H9 (cell line): ENCODE measurements at regions not wholly inside any gene's neighbourhood (a gene's known extent, or its start where the extent isn't known, plus 50 kb on each side); places are given as distances from the start of the nearest gene placed in this dataset.

ENCODE experiments used
- DNase-seq: peaks from one replicate; pipeline ENCODE4 v3.0.0-alpha.2; 2017
- H2AFZ ChIP-seq: one replicate; pipeline ENCODE4 v1.6.1; 2013; ENCODE audit warnings: mild to moderate bottlenecking, low read length, control low read depth, moderate library complexity
- H2AK5ac ChIP-seq: 2 replicates; pipeline ENCODE4 v1.6.1; 2013; ENCODE audit warnings: low read length, control low read depth, mixed read lengths; ENCODE audit not compliant: insufficient read length
- H2BK120ac ChIP-seq: one replicate; pipeline ENCODE4 v1.6.1; 2013; ENCODE audit warnings: low read depth, mild to moderate bottlenecking, low read length, control low read depth, inconsistent platforms; ENCODE audit not compliant: poor library complexity, severe bottlenecking
- H2BK12ac ChIP-seq: 2 replicates; pipeline ENCODE4 v1.6.1; 2013; ENCODE audit warnings: low read length, control low read depth, mixed read lengths, low read depth; ENCODE audit not compliant: insufficient read length
- H2BK15ac ChIP-seq: 2 replicates; pipeline ENCODE4 v1.6.1; 2013; ENCODE audit warnings: low read depth, low read length, control low read depth
- H2BK20ac ChIP-seq: one replicate; pipeline ENCODE4 v1.6.1; 2013; ENCODE audit warnings: low read depth, mild to moderate bottlenecking, low read length, control low read depth, inconsistent platforms; ENCODE audit not compliant: poor library complexity, severe bottlenecking
- H2BK5ac ChIP-seq: 2 replicates; pipeline ENCODE4 v1.6.1; 2013; ENCODE audit warnings: low read length, control low read depth, mixed read lengths; ENCODE audit not compliant: insufficient read length
- H3K14ac ChIP-seq: 2 replicates; pipeline ENCODE4 v1.6.1; 2013; ENCODE audit warnings: low read length, control low read depth; ENCODE audit not compliant: insufficient read depth
- H3K18ac ChIP-seq: 2 replicates; pipeline ENCODE4 v1.6.1; 2013; ENCODE audit warnings: low read depth, mild to moderate bottlenecking, mixed read lengths, low read length, control low read depth; ENCODE audit not compliant: insufficient read length
- H3K23ac ChIP-seq: 2 replicates; pipeline ENCODE4 v1.6.1; 2013; ENCODE audit warnings: low read length, control low read depth, mixed read lengths, low read depth; ENCODE audit not compliant: insufficient read length
- H3K23me2 ChIP-seq: 2 replicates; pipeline ENCODE4 v1.6.1; 2013; ENCODE audit warnings: low read depth, mild to moderate bottlenecking, mixed read lengths, low read length, control low read depth; ENCODE audit not compliant: insufficient read length, poor library complexity, severe bottlenecking
- H3K27ac ChIP-seq: 2 replicates; pipeline ENCODE4 v1.5.1; 2013; ENCODE audit warnings: low read length, control low read depth, mixed read lengths, low read depth; ENCODE audit not compliant: insufficient read length
- H3K27me3 ChIP-seq: 2 replicates; pipeline ENCODE4 v1.6.1; 2013; ENCODE audit warnings: low read length, control low read depth, inconsistent platforms; ENCODE audit not compliant: insufficient read depth
- H3K4ac ChIP-seq: 2 replicates; pipeline ENCODE4 v1.6.1; 2013; ENCODE audit warnings: low read depth, mild to moderate bottlenecking, control low read depth, inconsistent platforms, low read length, moderate library complexity
- H3K4me1 ChIP-seq: 2 replicates; pipeline ENCODE4 v1.6.1; 2013; ENCODE audit warnings: low read length, control low read depth, inconsistent platforms; ENCODE audit not compliant: insufficient read depth
- H3K4me2 ChIP-seq: 2 replicates; pipeline ENCODE4 v1.6.1; 2013; ENCODE audit warnings: low read length, control low read depth, mixed read lengths; ENCODE audit not compliant: insufficient read length, insufficient read depth
- H3K56ac ChIP-seq: 2 replicates; pipeline ENCODE4 v1.6.1; 2013; ENCODE audit warnings: low read depth, mild to moderate bottlenecking, mixed read lengths, low read length, control low read depth; ENCODE audit not compliant: insufficient read length
- H3K79me1 ChIP-seq: 2 replicates; pipeline ENCODE4 v1.6.1; 2013; ENCODE audit warnings: low read depth, mild to moderate bottlenecking, moderate library complexity, low read length, control low read depth, inconsistent platforms; ENCODE audit not compliant: insufficient read depth, poor library complexity, severe bottlenecking
- H3K79me2 ChIP-seq: 2 replicates; pipeline ENCODE4 v1.6.1; 2013; ENCODE audit warnings: low read length, control low read depth, inconsistent platforms; ENCODE audit not compliant: insufficient read depth
- H3K9ac ChIP-seq: 2 replicates; pipeline ENCODE4 v1.6.1; 2013; ENCODE audit warnings: low read length, control low read depth, mixed read lengths; ENCODE audit not compliant: insufficient read length; ENCODE audit errors: extremely low read depth
- H3K9me3 ChIP-seq: one replicate; pipeline ENCODE4 v1.6.1; 2013; ENCODE audit warnings: low read depth, low read length, inconsistent platforms; ENCODE audit not compliant: control insufficient read depth
- H3T11ph ChIP-seq: one replicate; pipeline ENCODE4 v1.6.1; 2013; ENCODE audit warnings: mild to moderate bottlenecking, low read length, control low read depth, inconsistent platforms
- H4K20me1 ChIP-seq: one replicate; pipeline ENCODE4 v1.6.1; 2013; ENCODE audit not compliant: control insufficient read depth, insufficient read length, insufficient read depth
- H4K5ac ChIP-seq: 2 replicates; pipeline ENCODE4 v1.6.1; 2013; ENCODE audit warnings: low read depth, mild to moderate bottlenecking, mixed read lengths, low read length, control low read depth; ENCODE audit not compliant: insufficient read length
- H4K8ac ChIP-seq: replicated peaks from 2 replicates; pipeline ENCODE4 v1.6.1; 2013; ENCODE audit warnings: low read length, control low read depth, mixed read lengths, low read depth; ENCODE audit not compliant: insufficient read length
- H4K91ac ChIP-seq: 2 replicates; pipeline ENCODE4 v1.6.1; 2013; ENCODE audit warnings: low read depth, mild to moderate bottlenecking, moderate library complexity, mixed read lengths, low read length, control low read depth; ENCODE audit not compliant: insufficient read length
- H3K27ac Mint-ChIP-seq, 3 experiments: 2 replicates in 2 of 3; 3 replicates in 1 of 3; pipeline ENCODE4 v1.8.0; 2020 to 2021; ENCODE audit warnings: mixed read lengths in 3 of 3, mild to moderate bottlenecking in 1 of 3, moderate library complexity in 1 of 3
- H3K27me3 Mint-ChIP-seq: 2 replicates; pipeline ENCODE4 v1.8.0; 2021; ENCODE audit warnings: low read depth, mild to moderate bottlenecking, moderate library complexity, mixed read lengths
- H3K36me3 Mint-ChIP-seq, 3 experiments: 2 replicates in 2 of 3; 3 replicates in 1 of 3; pipeline ENCODE4 v1.8.0; 2020 to 2021; ENCODE audit warnings: low read depth in 3 of 3, mixed read lengths in 3 of 3; ENCODE audit not compliant: insufficient read depth in 1 of 3
- H3K4me1 Mint-ChIP-seq, 2 experiments: 2 replicates each; pipeline ENCODE4 v1.8.0; 2020; ENCODE audit warnings: mixed read lengths in 2 of 2
- H3K4me3 Mint-ChIP-seq, 2 experiments: 2 replicates in 1 of 2; 3 replicates in 1 of 2; pipeline ENCODE4 v1.8.0; 2020 to 2021; ENCODE audit warnings: mild to moderate bottlenecking in 2 of 2, mixed read lengths in 2 of 2, moderate library complexity in 1 of 2
- H3K9me3 Mint-ChIP-seq, 2 experiments: 2 replicates in 1 of 2; 3 replicates in 1 of 2; pipeline ENCODE4 v1.8.0; 2020; ENCODE audit warnings: mild to moderate bottlenecking in 2 of 2, mixed read lengths in 2 of 2, moderate library complexity in 1 of 2
- WGBS: extraction: QIAGEN DNeasy Blood & Tissue Kit; methylation state at CpG from one replicate; pipeline ENCODE4 v1.1.7; 2013; ENCODE audit warnings: missing lambda C conversion rate, low lambda C conversion rate, mixed read lengths; ENCODE audit not compliant: insufficient read length; ENCODE audit errors: extremely low coverage; 5-methylcytosine and 5-hydroxymethylcytosine counted together
- TF ChIP-seq, protein P1 (sequence below): fragments of 200-600 bp; sonication (generic); conservative IDR thresholded peaks from 3 replicates; pipeline ENCODE4 v1.8.0; 2021; ENCODE audit warnings: antibody characterized with exemption, mild to moderate bottlenecking

DNA sequence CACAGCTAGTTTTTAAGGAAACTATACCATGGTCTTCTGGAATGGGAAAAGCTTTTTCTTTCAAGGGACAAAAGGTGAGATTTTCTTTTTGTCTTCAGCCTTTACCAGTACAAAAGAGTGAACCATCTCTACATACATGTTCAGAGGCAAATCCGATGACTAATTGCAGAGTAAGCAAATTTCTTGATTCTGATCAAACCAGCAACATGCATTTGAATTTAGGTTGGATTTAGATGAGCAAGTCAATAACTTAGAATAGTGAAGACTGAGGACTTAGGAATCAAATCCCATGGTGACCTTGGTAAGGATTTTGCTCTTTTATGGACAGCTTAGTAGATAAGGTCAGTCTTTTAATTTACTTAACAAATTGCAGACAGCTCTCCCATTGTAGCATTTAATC is 65.9 kb upstream of the BLID start:
- Histone ChIP-seq H3K23me2 (no peaks in the 10 kb centered on the region), H3K56ac (no peak overlapping the region), H2AFZ (no peak overlapping the region), H4K8ac (no peak overlapping the region), H3K27ac (no peak overlapping the region), H3T11ph (no peak overlapping the region), H2BK20ac (no peak overlapping the region), H3K4ac (no peak overlapping the region), H4K5ac (no peak overlapping the region), H2AK5ac (no peak overlapping the region), H3K4me2 (no peak overlapping the region), H3K18ac (no peak overlapping the region), H3K79me1 (no peaks in the 10 kb centered on the region), H3K23ac (no peak overlapping the region), H2BK12ac (no peak overlapping the region), H2BK5ac (no peak overlapping the region), H3K14ac (no peak overlapping the region), H3K9ac (no peak overlapping the region), H4K20me1 (no peaks in the 10 kb centered on the region), H3K9me3 (no peaks in the 10 kb centered on the region), H4K91ac (no peak overlapping the region), H2BK120ac (no peak overlapping the region), H3K4me1 (no peaks in the 10 kb centered on the region; the same call in 1 of the 2 replicates), H2BK15ac (no peak overlapping the region), H3K27me3 (no peaks in the 10 kb centered on the region), H3K79me2 (no peaks in the 10 kb centered on the region)
- Mint-ChIP-seq H3K4me3 (no peak overlapping the region), H3K27ac (no peak overlapping the region; a peak in 1 of 7 replicates), H3K36me3 (no peaks in the 10 kb centered on the region), H3K4me1 (peaks cover 12 to 13% of the 10 kb centered on the region in 2 experiments), H3K9me3 (no peaks in the 10 kb centered on the region), H3K27me3 (no peaks in the 10 kb centered on the region; the same call in 1 of the 2 replicates)
- no CpG with 5 or more reads among the region's 1 CpG for WGBS
- TF ChIP-seq, protein P1, sequence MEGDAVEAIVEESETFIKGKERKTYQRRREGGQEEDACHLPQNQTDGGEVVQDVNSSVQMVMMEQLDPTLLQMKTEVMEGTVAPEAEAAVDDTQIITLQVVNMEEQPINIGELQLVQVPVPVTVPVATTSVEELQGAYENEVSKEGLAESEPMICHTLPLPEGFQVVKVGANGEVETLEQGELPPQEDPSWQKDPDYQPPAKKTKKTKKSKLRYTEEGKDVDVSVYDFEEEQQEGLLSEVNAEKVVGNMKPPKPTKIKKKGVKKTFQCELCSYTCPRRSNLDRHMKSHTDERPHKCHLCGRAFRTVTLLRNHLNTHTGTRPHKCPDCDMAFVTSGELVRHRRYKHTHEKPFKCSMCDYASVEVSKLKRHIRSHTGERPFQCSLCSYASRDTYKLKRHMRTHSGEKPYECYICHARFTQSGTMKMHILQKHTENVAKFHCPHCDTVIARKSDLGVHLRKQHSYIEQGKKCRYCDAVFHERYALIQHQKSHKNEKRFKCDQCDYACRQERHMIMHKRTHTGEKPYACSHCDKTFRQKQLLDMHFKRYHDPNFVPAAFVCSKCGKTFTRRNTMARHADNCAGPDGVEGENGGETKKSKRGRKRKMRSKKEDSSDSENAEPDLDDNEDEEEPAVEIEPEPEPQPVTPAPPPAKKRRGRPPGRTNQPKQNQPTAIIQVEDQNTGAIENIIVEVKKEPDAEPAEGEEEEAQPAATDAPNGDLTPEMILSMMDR = no peak
- no peak for DNase-seq
